DND-41 (cell line): ENCODE measurements at regions not wholly inside any gene's neighbourhood (a gene's known extent, or its start where the extent isn't known, plus 50 kb on each side); places are given as distances from the start of the nearest gene placed in this dataset.

Experiments used
- ATAC-seq: fragments of 200-7000 bp; cut with Tn5 transposase; 3 replicates; pipeline ENCODE4 v1.9.1; 2021; ENCODE audit warnings: low read depth; ENCODE audit not compliant: insufficient read depth
- DNase-seq: peaks from one replicate; pipeline ENCODE4 v3.0.0-alpha.2; 2020
- H2AFZ ChIP-seq: 2 replicates; pipeline ENCODE4 v1.6.0; 2012; ENCODE audit warnings: low read depth, low read length
- H3K27ac ChIP-seq: 2 replicates; pipeline ENCODE4 v1.5.1; 2012; ENCODE audit warnings: low read length, inconsistent platforms
- H3K27me3 ChIP-seq: fragments of 200-600 bp; sonication (generic); 2 replicates; pipeline ENCODE4 v1.6.0; 2012; ENCODE audit warnings: low read length, mild to moderate bottlenecking, inconsistent platforms; ENCODE audit not compliant: insufficient read depth, poor library complexity
- H3K36me3 ChIP-seq: 2 replicates; pipeline ENCODE4 v1.5.1; 2012; ENCODE audit warnings: low read length, inconsistent platforms; ENCODE audit not compliant: insufficient read depth
- H3K4me1 ChIP-seq: 2 replicates; pipeline ENCODE4 v1.5.1; 2012; ENCODE audit warnings: mild to moderate bottlenecking, low read length; ENCODE audit not compliant: insufficient read depth
- H3K4me2 ChIP-seq: 2 replicates; pipeline ENCODE4 v1.6.0; 2012; ENCODE audit warnings: mild to moderate bottlenecking, moderate library complexity, low read length, inconsistent platforms; ENCODE audit not compliant: insufficient read depth
- H3K4me3 ChIP-seq, 2 experiments: fragments of 200-600 bp in 1 of 2; shearing (Covaris generic) in 1 of 2; 2 replicates each; pipeline ENCODE4 v1.5.1; 2012 to 2016; ENCODE audit warnings: inconsistent platforms in 2 of 2, low read length in 2 of 2, mild to moderate bottlenecking in 2 of 2, low read depth in 1 of 2, moderate library complexity in 1 of 2
- H3K79me2 ChIP-seq: 2 replicates; pipeline ENCODE4 v1.6.0; 2012; ENCODE audit warnings: low read length, inconsistent platforms; ENCODE audit not compliant: insufficient read depth
- H3K9ac ChIP-seq: 2 replicates; pipeline ENCODE4 v1.6.0; 2012; ENCODE audit warnings: low read depth, mild to moderate bottlenecking, inconsistent platforms, low read length, moderate library complexity
- H3K9me3 ChIP-seq: 2 replicates; pipeline ENCODE4 v1.5.1; 2012; ENCODE audit warnings: low read length, moderate library complexity, mild to moderate bottlenecking, inconsistent platforms; ENCODE audit not compliant: insufficient read depth, severe bottlenecking
- H4K20me1 ChIP-seq: 2 replicates; pipeline ENCODE4 v1.6.0; 2012; ENCODE audit warnings: low read length; ENCODE audit not compliant: insufficient read depth
- CTCF ChIP-seq: IDR thresholded peaks from 2 replicates; pipeline ENCODE4 v1.5.1; 2012; ENCODE audit warnings: borderline replicate concordance, low read length, moderate library complexity, mild to moderate bottlenecking; ENCODE audit not compliant: poor library complexity, severe bottlenecking; ENCODE audit errors: extremely low read depth
- EZH2 ChIP-seq: IDR thresholded peaks from 3 replicates; pipeline ENCODE4 v1.6.1; 2012; ENCODE audit warnings: borderline replicate concordance, low read depth, mild to moderate bottlenecking, moderate library complexity, low read length, inconsistent platforms; ENCODE audit not compliant: severe bottlenecking

GRCh38 chr9:22170556-22170955, 161.5 kb upstream of the CDKN2B start:
- no peaks in the 10 kb centered on the region for H3K4me1 ChIP-seq
- no peak overlapping the region for H2AFZ ChIP-seq
- H3K27ac ChIP-seq: no peak overlapping the region
- no peaks in the 10 kb centered on the region for H4K20me1 ChIP-seq
- no peaks in the 10 kb centered on the region for H3K79me2 ChIP-seq
- TF ChIP-seq EZH2: no peak
- no peak for TF ChIP-seq CTCF
- no peaks in the 10 kb centered on the region for H3K36me3 ChIP-seq
- H3K4me3 ChIP-seq: no peak overlapping the region
- H3K4me2 ChIP-seq: no peak overlapping the region
- H3K27me3 ChIP-seq: no peaks in the 10 kb centered on the region
- no peak overlapping the region for H3K9ac ChIP-seq
- no peaks in the 10 kb centered on the region for H3K9me3 ChIP-seq
- ATAC-seq (no peak), DNase-seq (no peak)

GRCh38 chr9:22170990-22171670, 162.0 kb upstream of the CDKN2B start:
- TF ChIP-seq EZH2 (no peak), CTCF (no peak)
- DNase-seq (no peak), ATAC-seq (no peak)
- no peaks in the 10 kb centered on the region for H3K27me3 ChIP-seq
- H2AFZ ChIP-seq: no peak overlapping the region
- H4K20me1 ChIP-seq: no peaks in the 10 kb centered on the region
- no peaks in the 10 kb centered on the region for H3K79me2 ChIP-seq
- H3K9ac ChIP-seq: no peak overlapping the region
- H3K27ac ChIP-seq: no peak overlapping the region
- no peak overlapping the region for H3K4me3 ChIP-seq
- H3K4me2 ChIP-seq: no peak overlapping the region
- H3K9me3 ChIP-seq: no peaks in the 10 kb centered on the region
- H3K4me1 ChIP-seq: 0 out of 2 replicates have a peak, but pooled peaks cover under 1% of the 10 kb centered on the region
- H3K36me3 ChIP-seq: no peaks in the 10 kb centered on the region

- no peak overlapping the region for H3K4me2 ChIP-seq
- H3K4me3 ChIP-seq: no peak overlapping the region
- no peaks in the 10 kb centered on the region for H4K20me1 ChIP-seq
- H3K27ac ChIP-seq: no peak overlapping the region
- H3K36me3 ChIP-seq: no peaks in the 10 kb centered on the region
- H3K4me1 ChIP-seq: 0 out of 2 replicates have a peak, but pooled peaks cover 2% of the 10 kb centered on the region
- no peak for ATAC-seq
- no peaks in the 10 kb centered on the region for H3K79me2 ChIP-seq
- DNase-seq: no peak
- H2AFZ ChIP-seq: no peak overlapping the region
- H3K27me3 ChIP-seq: no peaks in the 10 kb centered on the region
- TF ChIP-seq EZH2: no peak
- no peak for TF ChIP-seq CTCF
- H3K9me3 ChIP-seq: no peaks in the 10 kb centered on the region
- H3K9ac ChIP-seq: no peak overlapping the region
Measured at GRCh38 chr9:22171691-22172090, 162.6 kb upstream of the CDKN2B start.
